ENCODE measurements at regions not wholly inside any gene's neighbourhood (a gene's known extent, or its start where the extent isn't known, plus 50 kb on each side); places are given as distances from the start of the nearest gene placed in this dataset.

GRCh38 chr10:31263903-31264302 is 55.1 kb upstream of the ZEB1 start:
- TF ChIP-seq POLR2A (IDR thresholded peaks at IDR 0.05): no peak
- TF ChIP-seq CTCF (IDR thresholded peaks at IDR 0.05): no peak
- intact Hi-C loops (cut with DNase I; ENCODE audit: low total_unique reads): no loop called here
- H3K4me3 ChIP-seq (ENCODE audit: low read depth, poor library complexity, severe bottlenecking): no peak overlapping the region
- DNase-seq (ENCODE audit: low spot score in 2 of 2): no peak
- 97% methylated on average over 5 of the region's 5 CpGs for WGBS, 2 donors

GRCh38 chr10:31268444-31269303 is 50.3 kb upstream of the ZEB1 start:
- WGBS, 2 donors: 80 to 87% methylated on average over 12 of the region's 12 CpGs
- intact Hi-C loops (cut with DNase I; ENCODE audit: low total_unique reads): no loop called here
- H3K4me3 ChIP-seq (ENCODE audit: low read depth, poor library complexity, severe bottlenecking): no peak overlapping the region
- DNase-seq (ENCODE audit: low spot score in 2 of 2): no peak
- no peak for TF ChIP-seq CTCF (IDR thresholded peaks at IDR 0.05)
- TF ChIP-seq POLR2A (IDR thresholded peaks at IDR 0.05): no peak

Measured in lower leg skin (tissue), 4 donors.